ENCODE measurements at regions not wholly inside any gene's neighbourhood (a gene's known extent, or its start where the extent isn't known, plus 50 kb on each side); places are given as distances from the start of the nearest gene placed in this dataset.

- TF ChIP-seq REST (IDR thresholded peaks at IDR 0.05) (no peak), RAD21 (IDR thresholded peaks at IDR 0.05) (no peak), GABPA (IDR thresholded peaks at IDR 0.05 in 1 of 2, conservative IDR thresholded peaks at IDR 0.05 in 1 of 2) (no peak), TAF1 (conservative IDR thresholded peaks at IDR 0.05) (no peak), HNF4G (IDR thresholded peaks at IDR 0.05) (no peak)
- TF ChIP-seq, protein P1, sequence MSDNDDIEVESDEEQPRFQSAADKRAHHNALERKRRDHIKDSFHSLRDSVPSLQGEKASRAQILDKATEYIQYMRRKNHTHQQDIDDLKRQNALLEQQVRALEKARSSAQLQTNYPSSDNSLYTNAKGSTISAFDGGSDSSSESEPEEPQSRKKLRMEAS (IDR thresholded peaks at IDR 0.05), result no peak
- TF ChIP-seq, protein P2, sequence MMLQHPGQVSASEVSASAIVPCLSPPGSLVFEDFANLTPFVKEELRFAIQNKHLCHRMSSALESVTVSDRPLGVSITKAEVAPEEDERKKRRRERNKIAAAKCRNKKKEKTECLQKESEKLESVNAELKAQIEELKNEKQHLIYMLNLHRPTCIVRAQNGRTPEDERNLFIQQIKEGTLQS (IDR thresholded peaks at IDR 0.05), result no peak
These were observed 531.0 kb downstream of the CCER1 start (continued) for GRCh38 chr12:90423965-90424364.

DNA sequence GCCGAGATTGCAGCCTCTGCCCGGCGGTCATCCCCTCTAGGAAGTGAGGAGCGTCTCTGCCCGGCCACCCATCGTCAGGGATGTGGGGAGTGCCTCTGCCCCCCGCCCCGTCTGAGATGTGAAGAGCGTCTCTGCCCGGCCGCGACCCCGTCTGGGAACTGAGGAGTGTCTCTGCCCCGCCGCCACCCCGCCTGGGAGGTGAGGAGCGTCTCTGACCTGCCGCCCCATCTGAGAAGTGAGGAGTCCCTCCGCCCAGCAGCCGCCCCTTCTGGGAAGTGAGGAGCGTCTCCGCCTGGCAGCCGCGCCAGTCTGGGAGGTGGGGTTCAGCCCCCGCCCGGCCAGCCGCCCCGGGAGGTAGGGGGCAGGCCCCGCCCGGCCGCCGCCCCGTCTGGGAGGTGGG lies 544.0 kb downstream of the CCER1 start:
- WGBS, result 95% methylated on average over 33 of the region's 33 CpGs
- no peak for DNase-seq (ENCODE audit: low spot score)

More for the DNA sequence above, 544.0 kb downstream of the CCER1 start:
- Histone ChIP-seq H3K4me1 (ENCODE audit: control insufficient read depth in 4 of 4, insufficient read depth in 4 of 4, low read length in 3 of 4) (no peaks in the 10 kb centered on the region), H3K27ac (ENCODE audit: low read depth in 1 of 2, low read length in 2 of 2) (no peak overlapping the region), H3K27me3 (ENCODE audit: control insufficient read depth in 4 of 4, insufficient read depth in 4 of 4, low read length in 3 of 4) (no peaks in the 10 kb centered on the region), H3K9me3 (ENCODE audit: control insufficient read depth in 4 of 4, low read length in 3 of 4) (no peaks in the 10 kb centered on the region), H3K36me3 (ENCODE audit: control insufficient read depth in 4 of 4, insufficient read depth in 3 of 4, low read depth in 1 of 4, low read length in 3 of 4) (no peaks in the 10 kb centered on the region), H3K4me3 (ENCODE audit: low read depth in 1 of 3, low read length in 3 of 3) (no peak overlapping the region), H3K9ac (ENCODE audit: low read depth in 1 of 2, low read length in 2 of 2) (no peak overlapping the region)
- TF ChIP-seq GABPA (IDR thresholded peaks at IDR 0.05 in 1 of 2, conservative IDR thresholded peaks at IDR 0.05 in 1 of 2) (no peak), FOXA1 (IDR thresholded peaks at IDR 0.05) (no peak), REST (IDR thresholded peaks at IDR 0.05) (no peak), SP1 (IDR thresholded peaks at IDR 0.05) (no peak), NR2F2 (IDR thresholded peaks at IDR 0.05) (no peak), ZBTB33 (IDR thresholded peaks at IDR 0.05) (no peak), YY1 (IDR thresholded peaks at IDR 0.05) (no peak), HNF4A (conservative IDR thresholded peaks at IDR 0.05) (no peak)
- TF ChIP-seq, protein P2 (IDR thresholded peaks at IDR 0.05), result no peak
- TF ChIP-seq, protein P3, sequence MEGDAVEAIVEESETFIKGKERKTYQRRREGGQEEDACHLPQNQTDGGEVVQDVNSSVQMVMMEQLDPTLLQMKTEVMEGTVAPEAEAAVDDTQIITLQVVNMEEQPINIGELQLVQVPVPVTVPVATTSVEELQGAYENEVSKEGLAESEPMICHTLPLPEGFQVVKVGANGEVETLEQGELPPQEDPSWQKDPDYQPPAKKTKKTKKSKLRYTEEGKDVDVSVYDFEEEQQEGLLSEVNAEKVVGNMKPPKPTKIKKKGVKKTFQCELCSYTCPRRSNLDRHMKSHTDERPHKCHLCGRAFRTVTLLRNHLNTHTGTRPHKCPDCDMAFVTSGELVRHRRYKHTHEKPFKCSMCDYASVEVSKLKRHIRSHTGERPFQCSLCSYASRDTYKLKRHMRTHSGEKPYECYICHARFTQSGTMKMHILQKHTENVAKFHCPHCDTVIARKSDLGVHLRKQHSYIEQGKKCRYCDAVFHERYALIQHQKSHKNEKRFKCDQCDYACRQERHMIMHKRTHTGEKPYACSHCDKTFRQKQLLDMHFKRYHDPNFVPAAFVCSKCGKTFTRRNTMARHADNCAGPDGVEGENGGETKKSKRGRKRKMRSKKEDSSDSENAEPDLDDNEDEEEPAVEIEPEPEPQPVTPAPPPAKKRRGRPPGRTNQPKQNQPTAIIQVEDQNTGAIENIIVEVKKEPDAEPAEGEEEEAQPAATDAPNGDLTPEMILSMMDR (IDR thresholded peaks at IDR 0.05; ENCODE audit: low read depth, low read length, missing input control), result no peak
- TF ChIP-seq, protein P1 (IDR thresholded peaks at IDR 0.05), result no peak
